Heart right ventricle (tissue), 16 donors: ENCODE measurements at regions not wholly inside any gene's neighbourhood (a gene's known extent, or its start where the extent isn't known, plus 50 kb on each side); places are given as distances from the start of the nearest gene placed in this dataset.

Source experiments
- ATAC-seq, 8 donors: fragments of 200-7000 bp; cut with Tn5 transposase; one replicate each; pipeline ENCODE4 v1.9.1; 2020; ENCODE audit warnings: mild to moderate bottlenecking in 8 of 8, moderate library complexity in 8 of 8, moderate number of reproducible peaks in 1 of 8
- DNase-seq, 2 donors: peaks; one replicate each; pipeline ENCODE4 v3.0.0-alpha.2; 2020
- H3K27ac ChIP-seq, 10 donors: fragments of 200-600 bp; sonication (generic) in 2 of 10; one replicate each; pipeline versions ENCODE4 v1.5.0 to v1.8.0; 2020 to 2022; ENCODE audit warnings: mild to moderate bottlenecking in 3 of 10
- H3K27me3 ChIP-seq, 7 donors: fragments of 200-600 bp; one replicate each; pipeline ENCODE4 v1.8.0; 2021 to 2022; ENCODE audit warnings: mild to moderate bottlenecking in 2 of 7
- H3K36me3 ChIP-seq, 9 donors: fragments of 200-600 bp; sonication (generic) in 1 of 9; one replicate each; pipeline versions ENCODE4 v1.5.0 to v1.8.0; 2020 to 2022; ENCODE audit warnings: mild to moderate bottlenecking in 2 of 9
- H3K4me1 ChIP-seq, 9 donors: fragments of 200-600 bp; sonication (generic) in 1 of 9; one replicate each; pipeline versions ENCODE4 v1.5.0 to v1.8.0; 2020 to 2022; ENCODE audit warnings: mild to moderate bottlenecking in 4 of 9
- H3K4me3 ChIP-seq, 10 donors: fragments of 200-600 bp; sonication (generic) in 2 of 10; one replicate each; pipeline versions ENCODE4 v1.5.0 to v1.8.0; 2020 to 2022; ENCODE audit warnings: mild to moderate bottlenecking in 7 of 10, moderate library complexity in 2 of 10
- H3K9me3 ChIP-seq, 11 donors: fragments of 200-600 bp in 10 of 11; sonication (generic) in 2 of 11; one replicate each; pipeline versions ENCODE4 v1.5.0 to v1.8.0; 2013 to 2022; ENCODE audit warnings: mild to moderate bottlenecking in 2 of 11, control low read depth in 1 of 11, moderate library complexity in 1 of 11
- WGBS, 2 donors: extraction: QIAGEN DNeasy Blood & Tissue Kit; methylation state at CpG; one replicate each; pipeline ENCODE4 v1.1.7; 2013; ENCODE audit warnings: inconsistent platforms in 1 of 2; 5-methylcytosine and 5-hydroxymethylcytosine counted together
- intact Hi-C, 10 donors: fragments of 100-400 bp; cut with DNase I; formaldehyde crosslinking; loops; one replicate each; pipeline versions ENCODE4 v1.11.1 to v1.14.2; 2022
- TF ChIP-seq, protein P1 (sequence below), 9 donors: fragments of 200-600 bp; sonication (generic) in 2 of 9; IDR thresholded peaks; one replicate each; pipeline versions ENCODE4 v1.5.0 to v1.8.0; 2021 to 2022; ENCODE audit warnings: antibody characterized with exemption in 9 of 9, mild to moderate bottlenecking in 5 of 9, moderate library complexity in 1 of 9
- donor health status: Arrhythmogenic right ventricular cardiomyopathy.
- donor health status: ischemic (EF 13 %, LVEDD 7.1; RV severe dilation, severe dysfunction).
- donor health status: healthy with polysubstance abuse.
- donor health status: DM: no; HTN: yes; CAD: no.
- donor health status: DM: no; HTN: no; CAD: no.
- donor health status: ischemic (EF 25% LVEDD 6.9; RV normal size, moderate dysfunction).
- donor health status: ischemic (EF 25% LVEDD 5.7; RV mildly dilated, moderate dysfunction).
- donor health status: healthy.
- donor health status: DM: yes; HTN: yes; CAD: no.
- donor health status: Ischemic cardiomyopathy.
- donor health status: ischemic (EF 35%, LVEDD 5.7; RV mildly dilated, moderate dysfunction).
- donor health status: nonischemic (EF 11% LVEDD 7.7; RV severe dilation, severe dysfunction).
- donor health status: DM: yes; HTN: yes; CAD: no.
- donor health status: PGD.
- donor health status: ischemic (EF 29% LVEDD 5.4; RV normal size, mild dysfunction).
- donor health status: nonischemic (EF 23%, LVEDD 6.1; RV moderate dilation, normal function).

DNA sequence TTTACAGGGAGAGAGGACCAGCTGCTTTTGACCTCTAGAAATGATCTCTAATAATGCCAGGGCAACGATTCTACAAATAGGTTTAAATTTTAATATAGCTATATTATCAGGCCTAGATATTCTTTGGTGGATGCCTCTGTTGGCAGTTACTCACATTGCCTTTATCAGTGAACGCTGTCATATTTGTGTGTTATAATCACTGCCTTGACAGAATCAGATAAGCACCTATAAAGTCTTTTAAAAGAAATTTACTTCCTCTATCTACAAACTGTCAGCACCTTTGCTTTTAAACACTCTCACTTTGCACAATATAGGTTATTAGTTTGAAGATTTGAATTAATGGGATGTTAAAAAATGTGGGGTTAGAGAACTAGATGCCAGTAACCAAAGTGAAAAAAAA, 324.1 kb downstream of the ZIC1 start:
- intact Hi-C loops = no loop called here
- Histone ChIP-seq H3K9me3 (no peaks in the 10 kb centered on the region), H3K4me1 (peaks cover 0 to 6% (median 0%) of the 10 kb centered on the region in 9 donors), H3K4me3 (no peak overlapping the region), H3K27ac (no peak overlapping the region), H3K36me3 (no peaks in the 10 kb centered on the region), H3K27me3 (no peaks in the 10 kb centered on the region)
- WGBS, 2 donors = 17 to 35% methylated on average over 2 of the region's 2 CpGs
- no peak for ATAC-seq
- TF ChIP-seq, protein P1, sequence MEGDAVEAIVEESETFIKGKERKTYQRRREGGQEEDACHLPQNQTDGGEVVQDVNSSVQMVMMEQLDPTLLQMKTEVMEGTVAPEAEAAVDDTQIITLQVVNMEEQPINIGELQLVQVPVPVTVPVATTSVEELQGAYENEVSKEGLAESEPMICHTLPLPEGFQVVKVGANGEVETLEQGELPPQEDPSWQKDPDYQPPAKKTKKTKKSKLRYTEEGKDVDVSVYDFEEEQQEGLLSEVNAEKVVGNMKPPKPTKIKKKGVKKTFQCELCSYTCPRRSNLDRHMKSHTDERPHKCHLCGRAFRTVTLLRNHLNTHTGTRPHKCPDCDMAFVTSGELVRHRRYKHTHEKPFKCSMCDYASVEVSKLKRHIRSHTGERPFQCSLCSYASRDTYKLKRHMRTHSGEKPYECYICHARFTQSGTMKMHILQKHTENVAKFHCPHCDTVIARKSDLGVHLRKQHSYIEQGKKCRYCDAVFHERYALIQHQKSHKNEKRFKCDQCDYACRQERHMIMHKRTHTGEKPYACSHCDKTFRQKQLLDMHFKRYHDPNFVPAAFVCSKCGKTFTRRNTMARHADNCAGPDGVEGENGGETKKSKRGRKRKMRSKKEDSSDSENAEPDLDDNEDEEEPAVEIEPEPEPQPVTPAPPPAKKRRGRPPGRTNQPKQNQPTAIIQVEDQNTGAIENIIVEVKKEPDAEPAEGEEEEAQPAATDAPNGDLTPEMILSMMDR (IDR thresholded peaks at IDR 0.05) = no peak
- no peak for DNase-seq

DNA sequence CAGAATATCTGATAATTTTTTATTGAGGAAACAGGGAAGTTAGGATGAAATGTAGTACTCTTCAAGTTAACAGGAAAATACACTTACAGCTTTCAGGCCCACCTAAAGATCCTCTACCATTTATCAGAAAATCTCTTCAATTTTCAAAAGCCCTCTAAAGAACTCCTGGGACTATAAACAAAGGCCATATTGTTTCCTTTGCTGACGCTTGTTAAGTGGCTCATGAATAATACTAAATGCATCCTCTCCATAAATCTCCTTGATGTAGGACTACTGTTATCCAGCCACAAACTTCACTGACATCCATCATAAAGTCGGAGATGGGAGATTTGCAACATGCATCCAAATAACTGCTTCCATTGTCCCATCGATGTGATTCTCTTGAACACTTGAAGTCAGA, 326.5 kb downstream of the ZIC1 start:
- ATAC-seq (no peak), DNase-seq (no peak)
- Histone ChIP-seq H3K4me1 (peaks cover 0 to 6% (median 0%) of the 10 kb centered on the region in 9 donors), H3K9me3 (no peaks in the 10 kb centered on the region), H3K36me3 (no peaks in the 10 kb centered on the region), H3K4me3 (no peak overlapping the region), H3K27ac (no peak overlapping the region), H3K27me3 (no peaks in the 10 kb centered on the region)
- intact Hi-C loops = no loop called here
- TF ChIP-seq, protein P1 (IDR thresholded peaks at IDR 0.05) = no peak
- WGBS, 2 donors = 75 to 85% methylated on average over 3 of the region's 3 CpGs

DNA sequence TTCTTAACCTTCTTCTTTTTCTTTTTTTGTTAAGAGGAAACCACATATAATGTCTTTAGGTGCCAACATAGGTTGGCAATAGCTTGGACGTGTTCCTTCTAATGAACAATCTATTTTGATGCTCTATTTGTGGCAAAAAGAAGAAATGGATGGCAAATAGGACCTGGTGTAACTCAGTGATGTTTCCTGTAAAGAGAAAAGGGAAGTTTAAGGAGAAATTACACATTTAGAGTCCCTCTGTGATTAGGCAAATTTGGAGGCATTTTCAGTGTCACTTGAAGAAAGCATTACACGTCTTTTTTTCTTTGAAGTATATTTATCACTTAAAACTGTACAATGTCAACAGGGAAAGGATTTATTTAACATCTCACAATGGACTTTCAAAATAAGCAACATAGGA, 327.1 kb downstream of the ZIC1 start:
- 60 to 62% methylated on average over 2 of the region's 2 CpGs for WGBS, 2 donors
- DNase-seq (no peak), ATAC-seq (no peak)
- H3K27ac ChIP-seq = no peak overlapping the region
- no peaks in the 10 kb centered on the region for H3K9me3 ChIP-seq
- no peaks in the 10 kb centered on the region for H3K36me3 ChIP-seq
- intact Hi-C loops = no loop called here
- no peak overlapping the region for H3K4me3 ChIP-seq
- TF ChIP-seq, protein P1 (IDR thresholded peaks at IDR 0.05) = no peak
- H3K27me3 ChIP-seq = no peaks in the 10 kb centered on the region
- peaks cover 0 to 6% (median 0%) of the 10 kb centered on the region in 9 donors for H3K4me1 ChIP-seq

GRCh38 chr3:147737376-147737775, 328.2 kb downstream of the ZIC1 start:
- no peaks in the 10 kb centered on the region for H3K36me3 ChIP-seq
- WGBS, 2 donors = 53 to 64% methylated on average over 1 of the region's 1 CpG
- peaks cover 0 to 4% (median 0%) of the 10 kb centered on the region in 9 donors for H3K4me1 ChIP-seq
- H3K4me3 ChIP-seq = no peak overlapping the region
- ATAC-seq = no peak
- no peaks in the 10 kb centered on the region for H3K9me3 ChIP-seq
- DNase-seq = no peak
- H3K27me3 ChIP-seq = no peaks in the 10 kb centered on the region
- intact Hi-C loops = no loop called here
- no peak overlapping the region for H3K27ac ChIP-seq
- TF ChIP-seq, protein P1 (IDR thresholded peaks at IDR 0.05) = no peak
